Heart left ventricle (tissue), 13 donors: ENCODE measurements at regions not wholly inside any gene's neighbourhood (a gene's known extent, or its start where the extent isn't known, plus 50 kb on each side); places are given as distances from the start of the nearest gene placed in this dataset.

ENCODE experiments used
- POLR2A ChIP-seq, 2 donors: fragments of 450-650 bp; IDR thresholded peaks; one replicate each; pipeline ENCODE4 v1.6.1; 2017; ENCODE audit warnings: antibody characterized with exemption in 2 of 2, mild to moderate bottlenecking in 2 of 2, moderate library complexity in 2 of 2
- TF ChIP-seq, protein P1 (sequence below), 12 donors: fragments of 200-600 bp; sonication (generic) in 4 of 12; IDR thresholded peaks; one replicate each; pipeline versions ENCODE4 v1.5.0 to v1.8.0; 2018 to 2022; ENCODE audit warnings: antibody characterized with exemption in 12 of 12, mild to moderate bottlenecking in 5 of 12
- donor health status: ischemic (EF 13 %, LVEDD 7.1; RV severe dilation, severe dysfunction).
- donor health status: DM: no; HTN: yes; CAD: no.
- donor health status: DM: no; HTN: no; CAD: no.
- donor health status: ischemic (EF 25% LVEDD 6.9; RV normal size, moderate dysfunction).
- donor health status: ischemic (EF 25% LVEDD 5.7; RV mildly dilated, moderate dysfunction).
- donor health status: ischemic (EF 35%, LVEDD 5.7; RV mildly dilated, moderate dysfunction).
- donor health status: nonischemic (EF 11% LVEDD 7.7; RV severe dilation, severe dysfunction).
- donor health status: DM: yes; HTN: yes; CAD: no.
- donor health status: PGD.
- donor health status: ischemic (EF 29% LVEDD 5.4; RV normal size, mild dysfunction).
- donor health status: nonischemic (EF 23%, LVEDD 6.1; RV moderate dilation, normal function).

DNA sequence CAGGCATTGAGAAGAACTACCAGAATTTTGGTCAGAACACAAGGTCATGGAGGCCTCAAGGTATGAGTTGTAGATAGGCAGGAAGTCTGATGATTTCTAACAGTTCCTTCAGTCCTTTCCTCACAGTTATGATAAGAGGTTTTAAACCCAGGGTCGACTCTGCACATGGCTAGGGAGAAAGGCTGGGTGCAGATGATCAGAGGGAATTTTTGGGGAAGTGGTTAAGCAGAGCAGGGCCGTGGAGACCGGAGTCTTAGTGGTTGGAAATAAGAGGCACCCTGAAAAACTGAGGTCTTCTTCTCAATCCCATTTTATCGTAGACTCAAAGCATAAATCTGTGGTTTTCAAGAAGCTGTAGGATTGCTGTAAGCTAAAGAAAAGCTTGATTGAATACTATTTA lies 118.5 kb upstream of the ANK2 start:
- TF ChIP-seq, protein P1, sequence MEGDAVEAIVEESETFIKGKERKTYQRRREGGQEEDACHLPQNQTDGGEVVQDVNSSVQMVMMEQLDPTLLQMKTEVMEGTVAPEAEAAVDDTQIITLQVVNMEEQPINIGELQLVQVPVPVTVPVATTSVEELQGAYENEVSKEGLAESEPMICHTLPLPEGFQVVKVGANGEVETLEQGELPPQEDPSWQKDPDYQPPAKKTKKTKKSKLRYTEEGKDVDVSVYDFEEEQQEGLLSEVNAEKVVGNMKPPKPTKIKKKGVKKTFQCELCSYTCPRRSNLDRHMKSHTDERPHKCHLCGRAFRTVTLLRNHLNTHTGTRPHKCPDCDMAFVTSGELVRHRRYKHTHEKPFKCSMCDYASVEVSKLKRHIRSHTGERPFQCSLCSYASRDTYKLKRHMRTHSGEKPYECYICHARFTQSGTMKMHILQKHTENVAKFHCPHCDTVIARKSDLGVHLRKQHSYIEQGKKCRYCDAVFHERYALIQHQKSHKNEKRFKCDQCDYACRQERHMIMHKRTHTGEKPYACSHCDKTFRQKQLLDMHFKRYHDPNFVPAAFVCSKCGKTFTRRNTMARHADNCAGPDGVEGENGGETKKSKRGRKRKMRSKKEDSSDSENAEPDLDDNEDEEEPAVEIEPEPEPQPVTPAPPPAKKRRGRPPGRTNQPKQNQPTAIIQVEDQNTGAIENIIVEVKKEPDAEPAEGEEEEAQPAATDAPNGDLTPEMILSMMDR (IDR thresholded peaks at IDR 0.05), result no peak
- TF ChIP-seq POLR2A (IDR thresholded peaks at IDR 0.05), result no peak
